HG03442 (cell line): ENCODE measurements at regions not wholly inside any gene's neighbourhood (a gene's known extent, or its start where the extent isn't known, plus 50 kb on each side); places are given as distances from the start of the nearest gene placed in this dataset.
"Not testable (repeated sequence)": the region's sequence is repeated elsewhere in the genome, so short reads cannot be mapped to it uniquely, and the experiment has no call there.

Experiments
- ATAC-seq: cut with Tn5 transposase; IDR thresholded peaks from one replicate; pipeline ENCODE4 v1.9.1; 2021; ENCODE audit warnings: mild to moderate bottlenecking, moderate library complexity; ENCODE audit not compliant: unreplicated experiment

DNA sequence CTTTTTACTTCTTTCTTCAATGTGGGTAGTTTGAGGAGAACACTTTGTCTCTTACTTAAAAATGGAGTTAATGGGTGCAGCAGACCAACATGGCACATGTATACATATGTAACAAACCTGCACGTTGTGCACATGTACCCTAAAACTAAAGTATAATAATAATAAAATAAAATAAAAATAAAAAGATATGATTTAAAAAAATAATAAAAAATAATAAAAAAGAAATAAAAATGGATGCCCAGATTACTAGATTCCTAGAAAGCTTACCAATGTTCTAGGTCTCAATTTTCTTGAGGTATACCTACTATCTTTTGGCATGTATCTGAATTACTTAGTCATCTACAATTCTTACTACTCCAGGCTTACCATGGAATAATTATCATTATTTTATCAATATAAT lies 2001.6 kb upstream of the CDH9 start:
- no peak for ATAC-seq

GRCh38 chr5:29037716-29038115 lies 1999.3 kb upstream of the CDH9 start:
- ATAC-seq = no peak

DNA sequence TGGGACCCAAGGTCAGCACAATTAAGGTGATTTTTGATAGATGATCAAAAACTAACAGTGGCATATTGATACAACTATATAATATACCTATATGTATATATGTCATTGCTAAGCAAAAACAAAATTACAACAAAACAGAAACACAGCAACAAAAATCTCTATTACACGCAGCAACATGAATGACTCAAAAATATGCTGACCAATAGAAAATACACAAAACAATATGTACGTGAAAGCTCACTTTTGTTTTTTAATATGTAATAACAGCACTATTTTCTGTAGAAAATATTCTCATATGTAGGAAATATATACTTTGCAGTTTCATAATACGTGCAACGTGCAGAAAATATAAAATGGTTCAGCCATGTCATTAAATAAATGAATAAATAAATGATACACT lies 1985.7 kb upstream of the CDH9 start:
- no peak for ATAC-seq

GRCh38 chr5:29023541-29023940 lies 1985.2 kb upstream of the CDH9 start:
- ATAC-seq = no peak

- ATAC-seq = no peak
Measured at GRCh38 chr5:29017501-29017900, 1979.1 kb upstream of the CDH9 start.

DNA sequence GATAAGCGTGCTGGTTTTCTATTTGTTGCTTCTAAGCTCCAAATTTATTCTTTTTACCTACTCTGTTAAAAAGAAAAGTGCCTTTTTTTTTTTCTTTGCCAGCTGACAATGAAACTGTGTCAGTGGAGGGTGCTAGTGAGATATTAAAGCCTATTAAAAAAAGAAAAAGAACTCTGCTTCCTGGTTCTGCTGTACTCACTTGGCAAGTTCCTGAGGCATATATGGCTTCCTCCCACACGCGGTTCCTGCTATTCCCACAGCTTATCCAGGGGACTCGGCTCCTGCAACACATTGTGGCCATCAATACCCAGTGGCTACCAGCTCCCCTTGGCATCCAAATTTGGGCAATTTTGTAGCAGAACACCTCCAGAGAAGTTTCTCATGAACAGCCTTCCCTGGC lies 1977.7 kb upstream of the CDH9 start:
- no peak for ATAC-seq

GRCh38 chr5:29015523-29015922 lies 1977.1 kb upstream of the CDH9 start:
- ATAC-seq = no peak

- no peak for ATAC-seq
Measured at GRCh38 chr5:29005386-29005785, 1967.0 kb upstream of the CDH9 start.

- no peak for ATAC-seq
Measured at GRCh38 chr5:29002481-29002880, 1964.1 kb upstream of the CDH9 start.

- no peak for ATAC-seq
Measured at GRCh38 chr5:29001666-29002065, 1963.3 kb upstream of the CDH9 start.

- ATAC-seq = no peak
Measured at GRCh38 chr5:28984639-28985038, 1946.3 kb upstream of the CDH9 start.

DNA sequence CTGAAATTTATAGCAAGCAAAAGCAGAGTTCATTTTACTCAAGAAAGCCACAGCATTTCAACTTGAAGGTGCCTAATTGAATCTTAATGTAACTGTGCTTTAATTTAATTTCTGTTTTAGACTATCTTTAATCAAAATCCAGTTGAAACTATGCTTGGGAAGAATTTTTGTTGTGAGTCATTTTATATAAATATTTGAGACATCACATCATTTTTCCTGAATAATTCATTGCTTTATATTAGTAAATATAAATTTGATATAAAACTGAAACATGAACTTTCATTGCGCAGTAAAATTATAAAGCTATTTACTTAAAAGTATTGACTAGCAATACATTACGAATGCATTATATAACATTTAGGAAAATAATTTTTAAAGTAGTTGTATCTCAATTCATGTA lies 1937.1 kb upstream of the CDH9 start:
- no peak for ATAC-seq

DNA sequence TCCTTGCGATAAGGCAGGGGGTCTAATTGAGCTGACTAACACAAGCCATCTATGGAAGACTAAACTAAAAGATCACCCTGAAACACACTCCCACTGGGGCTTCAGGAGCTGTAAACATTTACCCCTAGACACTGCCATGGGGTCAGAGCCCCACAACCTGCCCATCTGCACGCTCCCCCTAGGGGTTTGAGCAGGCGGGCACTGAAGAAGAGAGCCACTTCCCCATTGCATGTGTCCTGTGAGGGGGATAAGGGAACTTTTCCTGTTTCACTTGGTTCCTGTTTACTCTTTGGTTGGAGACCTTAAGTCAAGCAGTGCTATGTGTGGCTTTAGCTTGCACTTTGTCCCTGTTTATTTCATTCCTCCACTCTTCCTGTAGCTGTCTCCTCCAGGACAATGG lies 1929.5 kb upstream of the CDH9 start:
- ATAC-seq = no peak

- ATAC-seq = no peak
Measured at GRCh38 chr5:28961816-28962215, 1923.4 kb upstream of the CDH9 start.

DNA sequence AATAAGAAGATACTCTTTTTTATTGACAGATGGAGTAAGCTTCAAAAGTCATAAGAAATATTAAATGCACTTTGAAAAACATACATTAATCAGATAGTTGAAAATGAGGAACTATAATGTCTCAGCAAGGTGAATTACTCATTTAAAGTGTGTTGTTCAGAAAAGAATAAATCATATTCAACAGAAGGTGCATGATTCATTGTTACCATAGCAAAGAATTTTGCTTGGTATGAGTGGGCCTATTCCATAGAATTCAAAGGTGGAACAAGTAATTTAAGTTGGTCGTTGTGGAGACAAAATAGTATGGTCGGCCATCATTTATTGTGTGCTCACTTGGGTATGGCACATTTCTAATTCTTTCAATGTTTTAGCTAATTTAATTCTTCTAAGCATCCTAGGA lies 1920.2 kb upstream of the CDH9 start:
- no peak for ATAC-seq

- no peak for ATAC-seq
Measured at GRCh38 chr5:28957450-28957849, 1919.1 kb upstream of the CDH9 start.

GRCh38 chr5:28954074-28954473 lies 1915.7 kb upstream of the CDH9 start:
- ATAC-seq = no peak

GRCh38 chr5:28947865-28948264 lies 1909.5 kb upstream of the CDH9 start:
- ATAC-seq = no peak

DNA sequence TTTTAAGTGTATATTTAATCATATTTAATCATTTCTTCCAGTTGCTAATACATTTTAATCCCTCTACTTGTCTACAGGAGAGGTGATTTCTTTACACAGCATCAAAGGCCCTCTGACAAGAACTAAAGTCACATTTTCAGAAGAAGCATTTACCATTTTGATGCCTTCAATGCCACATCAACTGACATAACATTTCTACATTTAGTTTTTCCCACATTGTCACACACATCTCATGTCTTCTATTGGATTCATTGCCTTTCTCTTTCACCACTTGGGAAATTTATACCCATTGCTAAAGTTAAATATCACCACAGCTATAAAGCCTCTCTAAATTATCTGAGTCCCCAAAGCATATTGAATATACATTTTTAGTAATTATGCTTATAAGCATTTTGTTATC lies 1907.5 kb upstream of the CDH9 start:
- ATAC-seq = no peak

DNA sequence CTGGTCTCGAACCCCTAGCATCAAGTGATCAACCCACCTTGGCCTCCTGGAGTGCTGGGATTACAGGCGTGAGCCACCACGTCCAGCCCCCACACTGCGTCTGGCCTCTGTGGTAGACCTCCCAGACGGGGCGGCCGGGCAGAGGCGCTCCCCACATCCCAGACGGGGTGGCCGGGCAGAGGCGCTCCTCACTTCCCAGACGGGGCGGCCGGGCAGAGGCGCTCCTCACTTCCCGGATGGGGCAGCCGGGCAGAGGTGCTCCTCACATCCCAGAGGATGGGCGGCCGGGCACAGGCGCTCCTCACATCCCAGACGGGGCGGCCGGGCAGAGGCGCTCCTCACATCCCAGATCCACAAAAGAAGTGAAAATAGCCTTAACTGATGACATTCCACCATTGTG lies 1891.0 kb upstream of the CDH9 start:
- ATAC-seq = not testable (repeated sequence)

DNA sequence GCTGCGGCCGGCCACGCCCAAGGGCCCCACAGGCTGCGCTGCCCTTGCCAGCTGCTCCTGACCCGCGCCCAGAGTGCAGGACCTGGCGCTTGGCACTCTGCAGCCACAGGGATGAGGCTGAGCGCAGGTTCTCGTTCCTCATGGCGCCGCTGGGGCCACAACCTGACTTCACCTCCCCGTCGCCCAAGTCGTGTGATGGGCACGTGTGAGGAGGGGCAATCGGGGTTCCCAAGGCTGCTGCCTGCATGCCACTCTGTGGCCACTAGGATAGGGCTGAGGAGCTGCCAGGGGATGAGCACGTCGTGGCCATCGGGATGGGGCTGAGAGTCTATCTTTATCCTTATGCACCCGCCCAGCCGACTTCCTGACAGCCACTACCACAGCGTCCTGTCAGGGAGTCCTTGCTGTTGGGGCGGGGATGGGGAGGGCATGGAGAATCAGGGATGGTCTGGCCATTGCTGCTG lies 1890.0 kb upstream of the CDH9 start:
- not testable (repeated sequence) for ATAC-seq

- ATAC-seq = no peak
Measured at GRCh38 chr5:28927559-28928326, 1889.4 kb upstream of the CDH9 start.

DNA sequence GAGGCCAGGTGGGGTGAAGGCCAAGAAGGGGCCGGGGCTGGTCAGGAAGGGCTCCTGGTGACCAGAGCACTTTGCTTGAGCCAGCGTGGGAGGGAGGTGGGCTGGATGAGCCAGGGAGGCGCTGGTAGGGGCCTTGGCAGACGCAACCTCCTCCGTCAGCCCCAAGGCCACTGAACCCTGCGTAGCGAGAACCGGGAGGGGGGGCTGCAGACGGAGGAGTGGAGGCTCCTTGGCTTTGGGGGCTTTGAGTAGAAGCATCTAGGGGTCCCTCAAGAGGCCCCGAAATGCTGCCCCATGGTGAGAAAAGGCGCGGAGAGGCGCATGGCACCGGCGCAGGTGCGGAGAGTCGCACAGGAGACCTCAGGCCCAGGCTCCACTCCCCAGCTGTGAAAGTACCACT lies 1888.0 kb upstream of the CDH9 start:
- ATAC-seq = no peak
